Activated B cell treated with CpG ODN at 0.5 μM for 24 hours (primary cell): ENCODE measurements at regions not wholly inside any gene's neighbourhood (a gene's known extent, or its start where the extent isn't known, plus 50 kb on each side); places are given as distances from the start of the nearest gene placed in this dataset.

Experiments
- ATAC-seq: fragments of 200-7000 bp; cut with Tn5 transposase; one replicate; pipeline ENCODE4 v1.10.0; 2021; ENCODE audit warnings: low read depth, mild to moderate bottlenecking, moderate library complexity
- CTCF ChIA-PET: fragments of 350-600 bp; sonication (Branson Sonifier 250); formaldehyde crosslinking; loops from one replicate; lab custom pipeline; 2021; ENCODE audit warnings: antibody characterized with exemption; lab: Charles Lee
- POLR2A ChIA-PET: fragments of 350-600 bp; sonication (Branson Sonifier 250); formaldehyde crosslinking; loops from one replicate; lab custom pipeline; 2021; ENCODE audit warnings: antibody characterized with exemption; lab: Charles Lee
- DNase-seq: peaks from one replicate; pipeline ENCODE4 v3.0.0; 2022
- H3K27ac Mint-ChIP-seq: one replicate; pipeline ENCODE4 v1.8.0; 2020; ENCODE audit warnings: mixed read lengths
- H3K27me3 Mint-ChIP-seq: one replicate; pipeline ENCODE4 v1.8.0; 2021; ENCODE audit warnings: mixed read lengths
- H3K36me3 Mint-ChIP-seq: one replicate; pipeline ENCODE4 v1.8.0; 2021; ENCODE audit warnings: low read depth, mixed read lengths
- H3K4me1 Mint-ChIP-seq: one replicate; pipeline ENCODE4 v1.8.0; 2021; ENCODE audit warnings: mixed read lengths
- H3K4me3 Mint-ChIP-seq: one replicate; pipeline ENCODE4 v1.8.0; 2020; ENCODE audit warnings: mild to moderate bottlenecking, mixed read lengths
- H3K9me3 Mint-ChIP-seq: one replicate; pipeline ENCODE4 v1.8.0; 2020; ENCODE audit warnings: mixed read lengths
- CTCF ChIP-seq: fragments of 200-600 bp; IDR thresholded peaks from one replicate; pipeline ENCODE4 v1.8.0; 2022; ENCODE audit warnings: antibody characterized with exemption, mild to moderate bottlenecking
- intact Hi-C: fragments of 100-400 bp; cut with micrococcal nuclease; formaldehyde crosslinking; loops from one replicate; pipeline ENCODE4 v1.15.1; 2024

GRCh38 chr13:109652531-109652930 lies 133.9 kb downstream of the IRS2 start:
- no peak for ATAC-seq
- Mint-ChIP-seq H3K4me3 (no peak overlapping the region), H3K27me3 (no peaks in the 10 kb centered on the region), H3K4me1 (peaks cover 4% of the 10 kb centered on the region), H3K27ac (no peak overlapping the region), H3K9me3 (peaks cover 3% of the 10 kb centered on the region), H3K36me3 (no peaks in the 10 kb centered on the region)
- ChIA-PET POLR2A (no interaction called here), CTCF (no interaction called here)
- DNase-seq: no peak
- no peak for TF ChIP-seq CTCF
- intact Hi-C loops: no loop called here

GRCh38 chr13:109651854-109652253 lies 134.5 kb downstream of the IRS2 start:
- no peak overlapping the region for H3K4me3 Mint-ChIP-seq
- H3K36me3 Mint-ChIP-seq: no peaks in the 10 kb centered on the region
- no peak for TF ChIP-seq CTCF
- no peak overlapping the region for H3K27ac Mint-ChIP-seq
- H3K4me1 Mint-ChIP-seq: peaks cover 4% of the 10 kb centered on the region
- DNase-seq: no peak
- H3K27me3 Mint-ChIP-seq: no peaks in the 10 kb centered on the region
- ATAC-seq: no peak
- peaks cover 3% of the 10 kb centered on the region for H3K9me3 Mint-ChIP-seq
- ChIA-PET CTCF (no interaction called here), POLR2A (no interaction called here)
- intact Hi-C loops: no loop called here

GRCh38 chr13:109651311-109651710 lies 135.1 kb downstream of the IRS2 start:
- intact Hi-C loops: no loop called here
- no peak for DNase-seq
- Mint-ChIP-seq H3K4me1 (peaks cover 4% of the 10 kb centered on the region), H3K4me3 (no peak overlapping the region), H3K27me3 (no peaks in the 10 kb centered on the region), H3K27ac (no peak overlapping the region), H3K9me3 (peaks cover 3% of the 10 kb centered on the region), H3K36me3 (no peaks in the 10 kb centered on the region)
- no peak for TF ChIP-seq CTCF
- ATAC-seq: no peak
- POLR2A ChIA-PET: no interaction called here
- CTCF ChIA-PET: no interaction called here

- ChIA-PET CTCF (no interaction called here), POLR2A (no interaction called here)
- H3K4me1 Mint-ChIP-seq: peaks cover 6% of the 10 kb centered on the region
- intact Hi-C loops: no loop called here
- H3K27me3 Mint-ChIP-seq: no peaks in the 10 kb centered on the region
- DNase-seq: no peak
- no peak overlapping the region for H3K27ac Mint-ChIP-seq
- H3K4me3 Mint-ChIP-seq: no peak overlapping the region
- TF ChIP-seq CTCF: no peak
- H3K36me3 Mint-ChIP-seq: no peaks in the 10 kb centered on the region
- ATAC-seq: no peak
- peaks cover 3% of the 10 kb centered on the region for H3K9me3 Mint-ChIP-seq
These were observed 135.5 kb downstream of the IRS2 start for GRCh38 chr13:109650861-109651260.

- H3K9me3 Mint-ChIP-seq: peaks cover 3% of the 10 kb centered on the region
- ChIA-PET CTCF (no interaction called here), POLR2A (no interaction called here)
- H3K4me1 Mint-ChIP-seq: peaks cover 6% of the 10 kb centered on the region
- no peak overlapping the region for H3K27ac Mint-ChIP-seq
- DNase-seq (no peak), ATAC-seq (no peak)
- no peak overlapping the region for H3K4me3 Mint-ChIP-seq
- TF ChIP-seq CTCF: no peak
- H3K36me3 Mint-ChIP-seq: no peaks in the 10 kb centered on the region
- H3K27me3 Mint-ChIP-seq: no peaks in the 10 kb centered on the region
- intact Hi-C loops: no loop called here
These were observed 136.7 kb downstream of the IRS2 start for GRCh38 chr13:109649713-109650112.
